ENCODE measurements at regions not wholly inside any gene's neighbourhood (a gene's known extent, or its start where the extent isn't known, plus 50 kb on each side); places are given as distances from the start of the nearest gene placed in this dataset.

DNA sequence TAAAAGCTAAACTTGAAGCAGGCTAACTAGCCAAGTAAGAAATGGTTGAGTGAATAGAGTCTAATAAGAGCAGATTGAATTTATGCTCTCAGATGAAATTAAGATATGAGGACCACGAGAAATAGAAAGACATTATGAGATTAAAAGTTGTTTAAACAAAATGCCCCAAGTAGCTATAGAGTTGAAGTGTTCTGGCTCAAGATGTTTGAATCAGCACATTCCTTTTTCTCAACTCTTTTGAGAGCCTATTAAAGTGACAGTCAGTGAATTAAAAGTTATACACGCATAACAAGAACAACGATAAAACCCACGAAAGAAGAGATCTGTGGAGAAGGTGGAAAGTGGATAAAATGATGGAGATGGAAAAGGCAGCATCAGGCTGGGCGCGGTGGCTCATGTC, 322.2 kb upstream of the ANKRD30A start:
- no peak for DNase-seq (ENCODE audit: low read depth)
- H3K4me3 ChIP-seq (ENCODE audit: low read depth, low read length) = no peak overlapping the region

DNA sequence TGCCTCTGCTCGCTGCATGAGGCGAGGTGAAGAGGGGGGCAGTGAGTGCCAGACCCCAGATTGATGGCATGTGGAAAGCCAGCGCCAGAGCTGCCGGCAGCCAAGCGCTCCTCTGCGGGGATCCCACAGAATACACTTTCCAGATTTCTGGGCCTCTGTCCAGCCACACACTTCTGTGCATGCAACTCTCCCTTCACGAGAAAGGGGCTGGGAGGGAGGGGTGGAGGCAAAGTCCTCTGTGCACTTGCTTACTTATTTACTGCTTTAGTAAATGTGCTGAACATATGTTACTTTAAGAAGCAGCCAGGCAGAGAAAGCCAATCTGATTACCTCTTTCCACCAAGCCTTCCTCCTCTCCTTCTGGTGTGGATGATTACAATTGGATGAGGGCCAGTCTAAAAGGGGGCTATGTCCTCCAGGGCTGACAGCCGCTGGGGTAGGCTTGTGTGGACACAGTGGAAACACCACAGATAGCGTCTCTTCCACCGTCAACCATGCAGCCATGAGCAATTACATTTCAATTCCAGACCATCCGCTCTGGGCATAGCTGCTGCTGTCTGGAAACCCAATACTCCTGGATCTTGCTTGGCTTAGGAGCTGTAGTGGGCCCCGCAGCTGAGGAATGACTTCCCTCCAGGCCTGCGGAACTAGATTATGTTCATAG, 322.8 kb upstream of the ANKRD30A start:
- H3K4me3 ChIP-seq (ENCODE audit: low read depth, low read length) = no peak overlapping the region
- no peak for DNase-seq (ENCODE audit: low read depth)
- TF ChIP-seq, protein P1, sequence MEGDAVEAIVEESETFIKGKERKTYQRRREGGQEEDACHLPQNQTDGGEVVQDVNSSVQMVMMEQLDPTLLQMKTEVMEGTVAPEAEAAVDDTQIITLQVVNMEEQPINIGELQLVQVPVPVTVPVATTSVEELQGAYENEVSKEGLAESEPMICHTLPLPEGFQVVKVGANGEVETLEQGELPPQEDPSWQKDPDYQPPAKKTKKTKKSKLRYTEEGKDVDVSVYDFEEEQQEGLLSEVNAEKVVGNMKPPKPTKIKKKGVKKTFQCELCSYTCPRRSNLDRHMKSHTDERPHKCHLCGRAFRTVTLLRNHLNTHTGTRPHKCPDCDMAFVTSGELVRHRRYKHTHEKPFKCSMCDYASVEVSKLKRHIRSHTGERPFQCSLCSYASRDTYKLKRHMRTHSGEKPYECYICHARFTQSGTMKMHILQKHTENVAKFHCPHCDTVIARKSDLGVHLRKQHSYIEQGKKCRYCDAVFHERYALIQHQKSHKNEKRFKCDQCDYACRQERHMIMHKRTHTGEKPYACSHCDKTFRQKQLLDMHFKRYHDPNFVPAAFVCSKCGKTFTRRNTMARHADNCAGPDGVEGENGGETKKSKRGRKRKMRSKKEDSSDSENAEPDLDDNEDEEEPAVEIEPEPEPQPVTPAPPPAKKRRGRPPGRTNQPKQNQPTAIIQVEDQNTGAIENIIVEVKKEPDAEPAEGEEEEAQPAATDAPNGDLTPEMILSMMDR (conservative IDR thresholded peaks at IDR 0.05; ENCODE audit: low read depth, low read length) = no peak

More for the DNA sequence above, 322.2 kb upstream of the ANKRD30A start:
- TF ChIP-seq, protein P1 (conservative IDR thresholded peaks at IDR 0.05; ENCODE audit: low read depth, low read length) = no peak

DNA sequence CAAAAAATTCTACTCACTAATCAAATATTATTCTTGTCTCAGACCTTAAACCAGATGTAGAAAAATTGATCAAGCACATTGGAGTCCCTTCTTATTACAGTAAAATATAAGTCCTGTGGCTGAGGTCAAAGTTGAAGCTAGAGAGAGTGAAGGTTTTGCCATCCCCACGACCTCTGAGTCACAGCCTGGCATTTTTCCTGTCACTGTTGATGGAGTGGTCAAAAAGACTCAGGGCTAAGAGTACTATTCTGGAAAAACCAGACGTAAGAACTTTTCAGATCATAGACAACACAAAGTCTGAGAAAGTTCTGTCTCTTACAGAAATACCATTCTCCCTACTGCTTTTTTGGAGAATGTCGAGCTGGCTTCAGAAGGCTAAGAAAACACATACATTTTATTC, 323.7 kb upstream of the ANKRD30A start:
- TF ChIP-seq, protein P1 (conservative IDR thresholded peaks at IDR 0.05; ENCODE audit: low read depth, low read length) = no peak
- no peak for DNase-seq (ENCODE audit: low read depth)
- H3K4me3 ChIP-seq (ENCODE audit: low read depth, low read length) = no peak overlapping the region

DNA sequence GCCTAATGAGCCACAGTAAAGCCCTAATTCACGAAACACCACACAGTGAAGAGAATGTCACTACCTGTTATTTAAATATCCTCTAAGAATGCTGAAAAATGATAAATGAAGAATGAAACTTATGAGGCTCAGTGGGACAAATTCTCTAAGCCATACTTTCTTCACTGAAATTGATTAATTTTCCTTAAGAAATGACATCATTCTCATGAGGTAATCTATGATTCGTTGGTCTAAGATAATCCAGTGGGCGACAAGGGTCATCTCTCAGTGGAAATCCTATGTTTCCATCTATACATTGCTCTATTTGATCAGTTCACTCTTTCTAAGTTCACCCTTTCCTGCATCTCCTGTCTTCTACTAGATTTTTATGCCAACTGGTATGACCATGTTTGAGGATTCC, 330.4 kb upstream of the ANKRD30A start:
- DNase-seq (ENCODE audit: low read depth) = no peak
- H3K4me3 ChIP-seq (ENCODE audit: low read depth, low read length) = no peak overlapping the region
- TF ChIP-seq, protein P1 (conservative IDR thresholded peaks at IDR 0.05; ENCODE audit: low read depth, low read length) = no peak

DNA sequence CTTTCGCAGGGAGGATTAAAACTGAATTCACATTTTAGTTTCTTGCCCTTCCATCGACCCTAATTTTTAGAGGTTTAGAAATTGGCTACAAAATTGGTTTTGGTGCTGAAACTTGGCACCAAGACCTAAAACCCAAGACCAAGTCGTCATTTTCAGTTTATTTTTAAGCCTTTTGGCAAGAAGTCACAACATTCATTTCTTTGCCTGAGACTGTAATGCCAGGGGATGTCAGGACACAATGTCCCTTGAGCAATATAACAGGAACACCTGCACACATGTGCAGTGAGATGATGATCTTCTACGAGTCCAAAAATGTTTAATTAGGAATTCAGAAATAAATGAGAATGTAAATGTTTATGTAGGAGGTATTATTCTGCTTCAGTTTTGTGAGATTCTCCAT, 335.4 kb upstream of the ANKRD30A start:
- DNase-seq (ENCODE audit: low read depth) = no peak
- TF ChIP-seq, protein P1 (conservative IDR thresholded peaks at IDR 0.05; ENCODE audit: low read depth, low read length) = no peak
- no peak overlapping the region for H3K4me3 ChIP-seq (ENCODE audit: low read depth, low read length)

DNA sequence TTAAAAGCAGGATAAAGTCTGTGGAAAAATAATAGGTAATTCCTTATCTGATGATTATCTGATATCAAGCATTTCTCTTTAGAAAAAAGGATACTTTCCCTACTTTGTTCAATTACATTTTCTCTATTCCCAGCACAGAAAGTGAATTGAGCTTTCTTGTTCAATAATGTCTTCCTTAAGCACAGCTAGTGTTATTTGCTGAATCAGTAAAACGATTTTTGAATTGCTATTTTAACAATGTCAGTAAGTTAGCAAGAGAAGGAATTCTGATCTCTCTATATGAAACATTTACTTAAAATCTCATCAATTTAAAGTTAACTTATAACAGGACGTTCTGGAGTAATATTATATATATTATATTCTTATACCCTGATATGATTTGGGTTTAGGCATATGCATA, 337.2 kb upstream of the ANKRD30A start:
- no peak for DNase-seq (ENCODE audit: low read depth)
- TF ChIP-seq, protein P1 (conservative IDR thresholded peaks at IDR 0.05; ENCODE audit: low read depth, low read length) = no peak
- H3K4me3 ChIP-seq (ENCODE audit: low read depth, low read length) = no peak overlapping the region

DNA sequence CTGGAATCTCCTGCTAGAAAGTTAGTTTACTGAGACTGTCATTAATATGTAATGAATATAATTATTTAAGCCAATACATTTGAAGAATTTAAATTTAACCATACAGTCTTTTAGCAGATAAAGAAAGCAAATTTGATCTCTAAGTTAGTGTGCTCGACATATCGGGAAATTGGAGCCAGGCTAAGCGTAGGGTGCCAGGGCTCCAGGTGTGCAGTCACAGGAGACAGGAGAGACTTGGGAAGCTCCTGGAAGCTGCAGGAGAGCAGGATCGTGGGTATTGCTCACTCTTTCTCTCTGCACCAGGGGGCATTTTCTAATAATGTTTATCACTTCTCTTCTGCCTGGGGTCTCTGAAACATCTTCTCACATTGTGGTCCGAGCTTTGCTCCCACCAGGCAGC, 342.0 kb upstream of the ANKRD30A start:
- TF ChIP-seq, protein P1 (conservative IDR thresholded peaks at IDR 0.05; ENCODE audit: low read depth, low read length) = no peak
- no peak for DNase-seq (ENCODE audit: low read depth)
- no peak overlapping the region for H3K4me3 ChIP-seq (ENCODE audit: low read depth, low read length)
